Chondrocyte (in vitro differentiated cells): ENCODE measurements at regions not wholly inside any gene's neighbourhood (a gene's known extent, or its start where the extent isn't known, plus 50 kb on each side); places are given as distances from the start of the nearest gene placed in this dataset.

Experiments used
- DNase-seq: peaks from one replicate; pipeline ENCODE4 v3.0.0; 2021; ENCODE audit warnings: mixed read lengths, low spot score
- H3K27ac Mint-ChIP-seq: one replicate; pipeline ENCODE4 v1.8.0; 2021; ENCODE audit warnings: mild to moderate bottlenecking, moderate library complexity, mixed read lengths; ENCODE audit not compliant: unreplicated experiment
- H3K27me3 Mint-ChIP-seq: 2 replicates; pipeline ENCODE4 v1.8.0; 2021; ENCODE audit warnings: low read depth, mixed read lengths
- H3K36me3 Mint-ChIP-seq: 2 replicates; pipeline ENCODE4 v1.8.0; 2021; ENCODE audit warnings: low read depth, mixed read lengths
- H3K4me1 Mint-ChIP-seq: 2 replicates; pipeline ENCODE4 v1.8.0; 2021; ENCODE audit warnings: low read depth, mild to moderate bottlenecking, mixed read lengths
- H3K4me3 Mint-ChIP-seq: one replicate; pipeline ENCODE4 v1.8.0; 2021; ENCODE audit warnings: mild to moderate bottlenecking, moderate library complexity, mixed read lengths; ENCODE audit not compliant: unreplicated experiment
- H3K9me3 Mint-ChIP-seq: 2 replicates; pipeline ENCODE4 v1.8.0; 2021; ENCODE audit warnings: low read depth, mixed read lengths
- CTCF ChIP-seq: fragments of 200-600 bp; sonication (generic); IDR thresholded peaks from 2 replicates; pipeline ENCODE4 v1.5.0; 2021; ENCODE audit warnings: antibody characterized with exemption, mild to moderate bottlenecking, moderate library complexity

DNA sequence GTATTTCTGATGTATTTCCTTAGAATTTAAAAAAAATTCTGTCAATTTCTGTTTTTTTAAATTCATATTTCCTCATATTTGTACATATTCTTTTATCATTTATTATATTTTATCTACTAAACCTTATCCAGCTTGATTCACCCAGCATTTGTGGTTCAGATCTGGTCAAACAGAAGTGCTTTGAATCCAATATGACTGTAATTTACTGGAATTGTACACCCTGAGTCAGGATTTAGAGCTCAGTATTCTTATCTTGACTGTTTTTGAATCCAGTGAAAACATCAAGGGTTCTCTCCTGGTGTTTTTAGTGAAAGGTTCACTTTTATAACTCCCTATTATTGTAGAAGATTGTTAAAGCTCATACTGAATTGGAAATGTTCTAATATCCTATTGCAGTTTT, 1077.0 kb upstream of the NCAM2 start:
- Mint-ChIP-seq H3K27ac (no peak overlapping the region), H3K4me1 (peaks cover 11% of the 10 kb centered on the region), H3K9me3 (no peaks in the 10 kb centered on the region), H3K4me3 (no peak overlapping the region), H3K27me3 (no peaks in the 10 kb centered on the region), H3K36me3 (no peaks in the 10 kb centered on the region)
- TF ChIP-seq CTCF, result no peak
- DNase-seq, result no peak

GRCh38 chr21:19922122-19922521, 1076.1 kb upstream of the NCAM2 start:
- no peak overlapping the region for H3K27ac Mint-ChIP-seq
- peaks cover under 1% of the 10 kb centered on the region for H3K9me3 Mint-ChIP-seq
- peaks cover 11% of the 10 kb centered on the region for H3K4me1 Mint-ChIP-seq
- no peak for TF ChIP-seq CTCF
- H3K4me3 Mint-ChIP-seq, result no peak overlapping the region
- no peak for DNase-seq
- H3K36me3 Mint-ChIP-seq, result no peaks in the 10 kb centered on the region
- no peaks in the 10 kb centered on the region for H3K27me3 Mint-ChIP-seq

DNA sequence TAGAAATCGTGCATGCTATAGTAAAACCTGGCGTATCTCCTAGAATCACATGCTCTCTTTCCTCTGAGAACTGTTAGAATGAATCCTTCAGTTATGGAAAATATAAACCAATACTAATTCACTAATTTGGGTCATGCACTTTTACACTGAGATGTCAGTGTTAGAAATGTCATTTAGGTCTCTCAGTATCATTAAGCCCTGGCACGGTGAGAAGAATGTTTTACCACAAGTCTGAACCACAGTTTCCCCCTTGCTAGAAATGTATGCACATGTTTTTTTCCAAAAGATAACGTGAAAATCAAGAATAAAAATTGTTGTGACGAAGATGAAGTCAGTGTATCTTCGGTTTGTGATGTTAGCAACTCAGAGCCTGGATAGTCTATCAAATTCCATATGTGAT, 1062.7 kb upstream of the NCAM2 start:
- Mint-ChIP-seq H3K36me3 (no peaks in the 10 kb centered on the region), H3K9me3 (peaks cover 10% of the 10 kb centered on the region), H3K4me1 (no peaks in the 10 kb centered on the region), H3K27me3 (no peaks in the 10 kb centered on the region), H3K27ac (no peak overlapping the region), H3K4me3 (no peak overlapping the region)
- no peak for TF ChIP-seq CTCF
- DNase-seq, result no peak

DNA sequence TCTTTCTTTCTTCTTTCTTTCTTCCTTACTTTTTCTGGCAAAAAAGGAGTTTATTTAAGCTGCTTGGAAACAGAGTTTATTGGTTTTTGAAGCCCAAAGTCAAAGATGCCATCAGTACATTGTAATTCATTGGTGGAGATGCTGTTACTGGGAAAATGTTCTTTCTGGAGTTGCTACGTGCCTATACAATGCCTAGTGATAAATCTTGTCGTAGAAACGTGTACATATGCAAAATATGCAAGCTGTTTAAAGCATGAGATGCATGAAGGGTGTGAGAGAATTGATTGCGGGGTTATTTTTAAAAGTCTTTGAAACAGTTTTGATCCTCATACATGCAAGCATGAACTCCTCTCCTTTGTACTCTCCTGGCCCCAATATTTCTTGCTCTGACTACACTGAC, 1060.6 kb upstream of the NCAM2 start:
- H3K27ac Mint-ChIP-seq, result no peak overlapping the region
- no peak for DNase-seq

DNA sequence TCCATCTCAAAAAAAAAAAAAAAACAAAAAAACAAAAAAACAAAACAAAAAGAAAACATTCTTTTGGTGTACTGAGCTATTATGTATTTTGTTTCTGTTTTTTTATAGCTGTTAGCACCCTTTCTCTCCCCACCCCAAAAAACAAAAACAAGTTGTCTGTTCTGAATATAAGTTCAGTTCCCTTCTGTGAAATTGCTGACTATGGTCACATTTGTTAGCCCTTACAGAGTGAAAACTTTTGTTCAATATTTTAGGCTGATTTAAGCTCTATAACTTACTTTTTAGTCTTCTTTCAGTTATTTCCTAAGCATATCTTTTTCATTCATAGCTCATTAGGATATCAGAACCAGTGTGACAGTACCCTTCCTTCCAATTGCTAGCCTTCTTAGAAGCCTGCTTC, 1056.6 kb upstream of the NCAM2 start:
- no peak for TF ChIP-seq CTCF
- no peak for DNase-seq
- Mint-ChIP-seq H3K27me3 (no peaks in the 10 kb centered on the region), H3K36me3 (peaks cover 1% of the 10 kb centered on the region), H3K4me3 (no peak overlapping the region), H3K4me1 (no peaks in the 10 kb centered on the region), H3K27ac (no peak overlapping the region), H3K9me3 (peaks cover 25% of the 10 kb centered on the region)

More for the DNA sequence above, 1060.6 kb upstream of the NCAM2 start:
- no peak for TF ChIP-seq CTCF
- Mint-ChIP-seq H3K4me3 (no peak overlapping the region), H3K27me3 (no peaks in the 10 kb centered on the region), H3K36me3 (peaks cover 1% of the 10 kb centered on the region), H3K9me3 (peaks cover 9% of the 10 kb centered on the region), H3K4me1 (no peaks in the 10 kb centered on the region)
